K562 (cell line): ENCODE measurements at regions not wholly inside any gene's neighbourhood (a gene's known extent, or its start where the extent isn't known, plus 50 kb on each side); places are given as distances from the start of the nearest gene placed in this dataset.

Experiments
- CREBBP ChIP-seq: IDR thresholded peaks from one replicate; pipeline ENCODE4 v1.6.1; 2012; ENCODE audit warnings: low read depth, mild to moderate bottlenecking, control low read depth, inconsistent platforms, low read length
- RBM22 ChIP-seq: fragments of 200-400 bp; formaldehyde crosslinking; IDR thresholded peaks from 2 replicates; pipeline ENCODE4 v1.6.1; 2018; ENCODE audit warnings: low read length, low read depth; ENCODE audit not compliant: poor library complexity, severe bottlenecking
- TF ChIP-seq, protein P1 (sequence below): fragments of 250-450 bp; sonication (Bioruptor Pico); IDR thresholded peaks from 2 replicates; pipeline ENCODE4 v1.4.0; 2020
- TF ChIP-seq, protein P2 (sequence below), 2 experiments: IDR thresholded peaks in 1 of 2; conservative IDR thresholded peaks in 1 of 2; 2 replicates each; pipeline ENCODE4 v1.6.1; 2016; ENCODE audit warnings: low read depth in 2 of 2, mild to moderate bottlenecking in 1 of 2, missing compliant biosample characterization in 1 of 2, missing genetic modification characterization in 1 of 2, moderate library complexity in 1 of 2
- TF ChIP-seq, protein P3 (sequence below), 2 experiments: fragments of 450-650 bp in 1 of 2; sonication (generic) in 1 of 2; formaldehyde crosslinking in 1 of 2; IDR thresholded peaks; 2 replicates each; pipeline versions ENCODE4 v1.7.1 to v1.9.0; 2016 to 2022; ENCODE audit warnings: inconsistent platforms in 1 of 2, mild to moderate bottlenecking in 1 of 2, missing genetic modification reagents in 1 of 2
- TF ChIP-seq, protein P4 (sequence below): sonication (generic); formaldehyde crosslinking; IDR thresholded peaks from 2 replicates; pipeline ENCODE4 v1.8.0; 2022; ENCODE audit warnings: mild to moderate bottlenecking, low read depth, missing genetic modification reagents

DNA sequence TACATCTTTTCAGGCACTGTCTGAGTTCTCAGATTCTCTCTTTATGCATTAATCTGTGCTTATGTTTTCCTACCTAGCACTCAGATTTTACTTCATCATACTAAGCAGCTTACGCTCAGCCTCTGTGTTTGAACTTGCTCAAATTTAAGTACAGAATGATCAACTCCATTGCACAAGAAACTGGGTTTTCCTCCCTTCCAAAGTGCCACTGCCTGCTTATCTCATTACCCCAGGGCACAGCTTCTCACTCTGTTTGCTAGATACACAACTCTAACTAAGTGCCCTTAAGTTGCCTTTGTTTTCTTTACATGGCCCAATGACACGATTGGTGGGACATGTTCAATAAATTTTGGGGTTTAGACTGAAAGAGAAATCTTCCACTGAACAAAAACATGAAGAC, 267.7 kb downstream of the GFRA1 start (continued):
- TF ChIP-seq, protein P1, sequence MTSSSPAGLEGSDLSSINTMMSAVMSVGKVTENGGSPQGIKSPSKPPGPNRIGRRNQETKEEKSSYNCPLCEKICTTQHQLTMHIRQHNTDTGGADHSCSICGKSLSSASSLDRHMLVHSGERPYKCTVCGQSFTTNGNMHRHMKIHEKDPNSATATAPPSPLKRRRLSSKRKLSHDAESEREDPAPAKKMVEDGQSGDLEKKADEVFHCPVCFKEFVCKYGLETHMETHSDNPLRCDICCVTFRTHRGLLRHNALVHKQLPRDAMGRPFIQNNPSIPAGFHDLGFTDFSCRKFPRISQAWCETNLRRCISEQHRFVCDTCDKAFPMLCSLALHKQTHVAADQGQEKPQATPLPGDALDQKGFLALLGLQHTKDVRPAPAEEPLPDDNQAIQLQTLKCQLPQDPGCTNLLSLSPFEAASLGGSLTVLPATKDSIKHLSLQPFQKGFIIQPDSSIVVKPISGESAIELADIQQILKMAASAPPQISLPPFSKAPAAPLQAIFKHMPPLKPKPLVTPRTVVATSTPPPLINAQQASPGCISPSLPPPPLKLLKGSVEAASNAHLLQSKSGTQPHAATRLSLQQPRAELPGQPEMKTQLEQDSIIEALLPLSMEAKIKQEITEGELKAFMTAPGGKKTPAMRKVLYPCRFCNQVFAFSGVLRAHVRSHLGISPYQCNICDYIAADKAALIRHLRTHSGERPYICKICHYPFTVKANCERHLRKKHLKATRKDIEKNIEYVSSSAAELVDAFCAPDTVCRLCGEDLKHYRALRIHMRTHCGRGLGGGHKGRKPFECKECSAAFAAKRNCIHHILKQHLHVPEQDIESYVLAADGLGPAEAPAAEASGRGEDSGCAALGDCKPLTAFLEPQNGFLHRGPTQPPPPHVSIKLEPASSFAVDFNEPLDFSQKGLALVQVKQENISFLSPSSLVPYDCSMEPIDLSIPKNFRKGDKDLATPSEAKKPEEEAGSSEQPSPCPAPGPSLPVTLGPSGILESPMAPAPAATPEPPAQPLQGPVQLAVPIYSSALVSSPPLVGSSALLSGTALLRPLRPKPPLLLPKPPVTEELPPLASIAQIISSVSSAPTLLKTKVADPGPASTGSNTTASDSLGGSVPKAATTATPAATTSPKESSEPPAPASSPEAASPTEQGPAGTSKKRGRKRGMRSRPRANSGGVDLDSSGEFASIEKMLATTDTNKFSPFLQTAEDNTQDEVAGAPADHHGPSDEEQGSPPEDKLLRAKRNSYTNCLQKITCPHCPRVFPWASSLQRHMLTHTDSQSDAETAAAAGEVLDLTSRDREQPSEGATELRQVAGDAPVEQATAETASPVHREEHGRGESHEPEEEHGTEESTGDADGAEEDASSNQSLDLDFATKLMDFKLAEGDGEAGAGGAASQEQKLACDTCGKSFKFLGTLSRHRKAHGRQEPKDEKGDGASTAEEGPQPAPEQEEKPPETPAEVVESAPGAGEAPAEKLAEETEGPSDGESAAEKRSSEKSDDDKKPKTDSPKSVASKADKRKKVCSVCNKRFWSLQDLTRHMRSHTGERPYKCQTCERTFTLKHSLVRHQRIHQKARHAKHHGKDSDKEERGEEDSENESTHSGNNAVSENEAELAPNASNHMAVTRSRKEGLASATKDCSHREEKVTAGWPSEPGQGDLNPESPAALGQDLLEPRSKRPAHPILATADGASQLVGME (CRISPR knock-in tag) = no peak
- TF ChIP-seq CREBBP = no peak
- TF ChIP-seq, protein P2, sequence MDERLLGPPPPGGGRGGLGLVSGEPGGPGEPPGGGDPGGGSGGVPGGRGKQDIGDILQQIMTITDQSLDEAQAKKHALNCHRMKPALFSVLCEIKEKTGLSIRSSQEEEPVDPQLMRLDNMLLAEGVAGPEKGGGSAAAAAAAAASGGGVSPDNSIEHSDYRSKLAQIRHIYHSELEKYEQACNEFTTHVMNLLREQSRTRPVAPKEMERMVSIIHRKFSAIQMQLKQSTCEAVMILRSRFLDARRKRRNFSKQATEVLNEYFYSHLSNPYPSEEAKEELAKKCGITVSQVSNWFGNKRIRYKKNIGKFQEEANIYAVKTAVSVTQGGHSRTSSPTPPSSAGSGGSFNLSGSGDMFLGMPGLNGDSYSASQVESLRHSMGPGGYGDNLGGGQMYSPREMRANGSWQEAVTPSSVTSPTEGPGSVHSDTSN (CRISPR knock-in tag; IDR thresholded peaks at IDR 0.05; ENCODE audit: low read depth) = no peak
- TF ChIP-seq, protein P2 (tag; conservative IDR thresholded peaks at IDR 0.05; ENCODE audit: low read depth) = no peak
- no peak for TF ChIP-seq RBM22
- TF ChIP-seq, protein P3, sequence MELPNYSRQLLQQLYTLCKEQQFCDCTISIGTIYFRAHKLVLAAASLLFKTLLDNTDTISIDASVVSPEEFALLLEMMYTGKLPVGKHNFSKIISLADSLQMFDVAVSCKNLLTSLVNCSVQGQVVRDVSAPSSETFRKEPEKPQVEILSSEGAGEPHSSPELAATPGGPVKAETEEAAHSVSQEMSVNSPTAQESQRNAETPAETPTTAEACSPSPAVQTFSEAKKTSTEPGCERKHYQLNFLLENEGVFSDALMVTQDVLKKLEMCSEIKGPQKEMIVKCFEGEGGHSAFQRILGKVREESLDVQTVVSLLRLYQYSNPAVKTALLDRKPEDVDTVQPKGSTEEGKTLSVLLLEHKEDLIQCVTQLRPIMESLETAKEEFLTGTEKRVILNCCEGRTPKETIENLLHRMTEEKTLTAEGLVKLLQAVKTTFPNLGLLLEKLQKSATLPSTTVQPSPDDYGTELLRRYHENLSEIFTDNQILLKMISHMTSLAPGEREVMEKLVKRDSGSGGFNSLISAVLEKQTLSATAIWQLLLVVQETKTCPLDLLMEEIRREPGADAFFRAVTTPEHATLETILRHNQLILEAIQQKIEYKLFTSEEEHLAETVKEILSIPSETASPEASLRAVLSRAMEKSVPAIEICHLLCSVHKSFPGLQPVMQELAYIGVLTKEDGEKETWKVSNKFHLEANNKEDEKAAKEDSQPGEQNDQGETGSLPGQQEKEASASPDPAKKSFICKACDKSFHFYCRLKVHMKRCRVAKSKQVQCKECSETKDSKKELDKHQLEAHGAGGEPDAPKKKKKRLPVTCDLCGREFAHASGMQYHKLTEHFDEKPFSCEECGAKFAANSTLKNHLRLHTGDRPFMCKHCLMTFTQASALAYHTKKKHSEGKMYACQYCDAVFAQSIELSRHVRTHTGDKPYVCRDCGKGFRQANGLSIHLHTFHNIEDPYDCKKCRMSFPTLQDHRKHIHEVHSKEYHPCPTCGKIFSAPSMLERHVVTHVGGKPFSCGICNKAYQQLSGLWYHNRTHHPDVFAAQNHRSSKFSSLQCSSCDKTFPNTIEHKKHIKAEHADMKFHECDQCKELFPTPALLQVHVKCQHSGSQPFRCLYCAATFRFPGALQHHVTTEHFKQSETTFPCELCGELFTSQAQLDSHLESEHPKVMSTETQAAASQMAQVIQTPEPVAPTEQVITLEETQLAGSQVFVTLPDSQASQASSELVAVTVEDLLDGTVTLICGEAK (IDR thresholded peaks at IDR 0.05) = no peak
- TF ChIP-seq, protein P3 (CRISPR knock-in tag; IDR thresholded peaks at IDR 0.05) = no peak
- TF ChIP-seq, protein P4, sequence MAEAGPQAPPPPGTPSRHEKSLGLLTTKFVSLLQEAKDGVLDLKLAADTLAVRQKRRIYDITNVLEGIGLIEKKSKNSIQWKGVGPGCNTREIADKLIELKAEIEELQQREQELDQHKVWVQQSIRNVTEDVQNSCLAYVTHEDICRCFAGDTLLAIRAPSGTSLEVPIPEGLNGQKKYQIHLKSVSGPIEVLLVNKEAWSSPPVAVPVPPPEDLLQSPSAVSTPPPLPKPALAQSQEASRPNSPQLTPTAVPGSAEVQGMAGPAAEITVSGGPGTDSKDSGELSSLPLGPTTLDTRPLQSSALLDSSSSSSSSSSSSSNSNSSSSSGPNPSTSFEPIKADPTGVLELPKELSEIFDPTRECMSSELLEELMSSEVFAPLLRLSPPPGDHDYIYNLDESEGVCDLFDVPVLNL = no peak
